Right lobe of liver (tissue), 6 donors: ENCODE measurements at regions not wholly inside any gene's neighbourhood (a gene's known extent, or its start where the extent isn't known, plus 50 kb on each side); places are given as distances from the start of the nearest gene placed in this dataset.
A peak's percentile ranks its signal among the peaks of the same experiment; 100 is the strongest.

Experiments
- ATAC-seq, 4 donors: fragments of 200-7000 bp; cut with Tn5 transposase; one replicate each; pipeline ENCODE4 v1.9.1; 2020; ENCODE audit warnings: mild to moderate bottlenecking in 4 of 4, moderate library complexity in 4 of 4
- DNase-seq, 3 donors: peaks; one replicate each; pipeline ENCODE4 v3.0.0-alpha.2; 2020
- H3K27ac ChIP-seq, 3 donors: fragments of 200-600 bp; one replicate each; pipeline ENCODE4 v1.8.0; 2022
- H3K27me3 ChIP-seq, 2 donors: fragments of 200-600 bp; one replicate each; pipeline ENCODE4 v1.8.0; 2022
- H3K36me3 ChIP-seq, 4 donors: fragments of 200-600 bp; sonication (generic) in 1 of 4; one replicate each; pipeline versions ENCODE4 v1.5.1 to v1.8.0; 2017 to 2022; ENCODE audit warnings: control low read depth in 1 of 4
- H3K4me1 ChIP-seq, 4 donors: fragments of 200-600 bp; sonication (generic) in 1 of 4; one replicate each; pipeline versions ENCODE4 v1.5.1 to v1.8.0; 2017 to 2022; ENCODE audit warnings: control low read depth in 1 of 4
- H3K4me3 ChIP-seq, 3 donors: fragments of 200-600 bp; one replicate each; pipeline ENCODE4 v1.8.0; 2022
- H3K9me3 ChIP-seq, 4 donors: fragments of 200-600 bp; sonication (generic) in 1 of 4; one replicate each; pipeline versions ENCODE4 v1.5.1 to v1.8.0; 2017 to 2022; ENCODE audit warnings: control low read depth in 1 of 4
- POLR2A ChIP-seq: fragments of 450-650 bp; IDR thresholded peaks from one replicate; pipeline ENCODE4 v1.6.1; 2017; ENCODE audit warnings: antibody characterized with exemption, mild to moderate bottlenecking
- WGBS: methylation state at CpG from one replicate; pipeline ENCODE4 v1.1.6; 2018; ENCODE audit warnings: low coverage, low lambda C conversion rate; ENCODE audit not compliant: insufficient coverage; ENCODE audit errors: missing lambda C conversion rate; 5-methylcytosine and 5-hydroxymethylcytosine counted together
- intact Hi-C, 2 donors: fragments of 100-400 bp; cut with DNase I; formaldehyde crosslinking; loops; one replicate each; pipeline versions ENCODE4 v1.11.2 to v1.14.1; 2022
- small RNA-seq, 2 experiments: library from RNA; depleted of rRNA; stranded (forward); fragments of <200 nt; gene quantifications; one replicate each; pipeline ENCODE3, GENCODE V24; 2016
- TF ChIP-seq, protein P1 (sequence below), 4 donors: fragments of 200-600 bp in 3 of 4; fragments of 450-650 bp in 1 of 4; IDR thresholded peaks; one replicate each; pipeline versions ENCODE4 v1.5.1 to v1.8.0; 2016 to 2022; ENCODE audit warnings: antibody characterized with exemption in 4 of 4, mild to moderate bottlenecking in 2 of 4
- donor health status: DM: no; HTN: yes; CAD: no.
- donor health status: DM: no; HTN: no; CAD: no.
- donor health status: DM: no; HTN: no; CAD: no.
- donor health status: DM: no; HTN: yes; CAD: no.
- donor health status: DM: no; HTN: yes; CAD: no.

DNA sequence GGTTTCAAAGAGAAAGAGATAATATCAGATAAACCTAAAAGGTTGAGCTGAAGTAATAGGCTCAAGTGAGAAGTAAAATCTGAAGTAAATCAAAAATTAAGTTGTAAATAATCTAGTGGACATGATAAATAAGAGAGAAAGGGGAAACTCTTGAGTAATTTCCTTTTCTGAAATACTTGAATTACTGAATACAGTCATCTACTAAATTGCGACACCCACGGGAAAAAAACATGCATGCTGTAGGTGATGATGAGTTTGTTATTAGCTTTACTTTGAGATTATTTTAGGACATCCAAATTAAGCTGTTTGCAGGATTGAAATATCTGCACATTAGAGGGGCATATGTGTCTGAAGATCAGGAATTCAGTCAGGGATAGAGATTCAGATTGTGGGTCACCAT lies 50.0 kb upstream of the CARD18 start:
- intact Hi-C loops: no loop called here
- WGBS: 49% methylated on average over 2 of the region's 2 CpGs
- no peak overlapping the region for H3K27ac ChIP-seq
- no peak for DNase-seq
- H3K9me3 ChIP-seq: no peaks in the 10 kb centered on the region
- TF ChIP-seq, protein P1, sequence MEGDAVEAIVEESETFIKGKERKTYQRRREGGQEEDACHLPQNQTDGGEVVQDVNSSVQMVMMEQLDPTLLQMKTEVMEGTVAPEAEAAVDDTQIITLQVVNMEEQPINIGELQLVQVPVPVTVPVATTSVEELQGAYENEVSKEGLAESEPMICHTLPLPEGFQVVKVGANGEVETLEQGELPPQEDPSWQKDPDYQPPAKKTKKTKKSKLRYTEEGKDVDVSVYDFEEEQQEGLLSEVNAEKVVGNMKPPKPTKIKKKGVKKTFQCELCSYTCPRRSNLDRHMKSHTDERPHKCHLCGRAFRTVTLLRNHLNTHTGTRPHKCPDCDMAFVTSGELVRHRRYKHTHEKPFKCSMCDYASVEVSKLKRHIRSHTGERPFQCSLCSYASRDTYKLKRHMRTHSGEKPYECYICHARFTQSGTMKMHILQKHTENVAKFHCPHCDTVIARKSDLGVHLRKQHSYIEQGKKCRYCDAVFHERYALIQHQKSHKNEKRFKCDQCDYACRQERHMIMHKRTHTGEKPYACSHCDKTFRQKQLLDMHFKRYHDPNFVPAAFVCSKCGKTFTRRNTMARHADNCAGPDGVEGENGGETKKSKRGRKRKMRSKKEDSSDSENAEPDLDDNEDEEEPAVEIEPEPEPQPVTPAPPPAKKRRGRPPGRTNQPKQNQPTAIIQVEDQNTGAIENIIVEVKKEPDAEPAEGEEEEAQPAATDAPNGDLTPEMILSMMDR (IDR thresholded peaks at IDR 0.05): no peak
- no peak for TF ChIP-seq POLR2A
- peak in 2 of 4 donors; percentile 35 to 36 for ATAC-seq
- H3K4me3 ChIP-seq: no peak overlapping the region
- no peaks in the 10 kb centered on the region for H3K27me3 ChIP-seq
- no peaks in the 10 kb centered on the region for H3K4me1 ChIP-seq
- H3K36me3 ChIP-seq: no peaks in the 10 kb centered on the region

Small RNAs in the stretch of these regions (small RNA-seq; reads per million reads assigned to genes)
- gene AP003181.1 (0 reads per million in 2 experiments), gene RF00017 (0 reads per million in 2 experiments)
